ENCODE measurements at regions not wholly inside any gene's neighbourhood (a gene's known extent, or its start where the extent isn't known, plus 50 kb on each side); places are given as distances from the start of the nearest gene placed in this dataset.
"Not testable (repeated sequence)": the region's sequence is repeated elsewhere in the genome, so short reads cannot be mapped to it uniquely, and the experiment has no call there.

- Histone ChIP-seq H3K27me3 (replicated peaks; ENCODE audit: control insufficient read depth, insufficient read depth, low read length) (no peaks in the 10 kb centered on the region), H3K36me3 (ENCODE audit: control insufficient read depth, insufficient read depth, low read length) (no peaks in the 10 kb centered on the region), H3K4me3 (replicated peaks; ENCODE audit: low read depth, low read length) (no peak overlapping the region)
- TF ChIP-seq, protein P1, sequence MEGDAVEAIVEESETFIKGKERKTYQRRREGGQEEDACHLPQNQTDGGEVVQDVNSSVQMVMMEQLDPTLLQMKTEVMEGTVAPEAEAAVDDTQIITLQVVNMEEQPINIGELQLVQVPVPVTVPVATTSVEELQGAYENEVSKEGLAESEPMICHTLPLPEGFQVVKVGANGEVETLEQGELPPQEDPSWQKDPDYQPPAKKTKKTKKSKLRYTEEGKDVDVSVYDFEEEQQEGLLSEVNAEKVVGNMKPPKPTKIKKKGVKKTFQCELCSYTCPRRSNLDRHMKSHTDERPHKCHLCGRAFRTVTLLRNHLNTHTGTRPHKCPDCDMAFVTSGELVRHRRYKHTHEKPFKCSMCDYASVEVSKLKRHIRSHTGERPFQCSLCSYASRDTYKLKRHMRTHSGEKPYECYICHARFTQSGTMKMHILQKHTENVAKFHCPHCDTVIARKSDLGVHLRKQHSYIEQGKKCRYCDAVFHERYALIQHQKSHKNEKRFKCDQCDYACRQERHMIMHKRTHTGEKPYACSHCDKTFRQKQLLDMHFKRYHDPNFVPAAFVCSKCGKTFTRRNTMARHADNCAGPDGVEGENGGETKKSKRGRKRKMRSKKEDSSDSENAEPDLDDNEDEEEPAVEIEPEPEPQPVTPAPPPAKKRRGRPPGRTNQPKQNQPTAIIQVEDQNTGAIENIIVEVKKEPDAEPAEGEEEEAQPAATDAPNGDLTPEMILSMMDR (IDR thresholded peaks at IDR 0.05; ENCODE audit: insufficient read depth, low read length, poor library complexity, severe bottlenecking), result no peak
- no peak for DNase-seq (ENCODE audit: extremely low read depth, insufficient read length)
These were observed 1197.0 kb upstream of the AUTS2 start for GRCh38 chr7:68401313-68401712.

- DNase-seq (ENCODE audit: extremely low read depth, insufficient read length), result no peak
- TF ChIP-seq, protein P1 (IDR thresholded peaks at IDR 0.05; ENCODE audit: insufficient read depth, low read length, poor library complexity, severe bottlenecking), result no peak
- Histone ChIP-seq H3K4me3 (replicated peaks; ENCODE audit: low read depth, low read length) (no peak overlapping the region), H3K36me3 (ENCODE audit: control insufficient read depth, insufficient read depth, low read length) (no peaks in the 10 kb centered on the region), H3K27me3 (replicated peaks; ENCODE audit: control insufficient read depth, insufficient read depth, low read length) (no peaks in the 10 kb centered on the region)
These were observed 1191.8 kb upstream of the AUTS2 start for GRCh38 chr7:68406480-68406879.

GRCh38 chr7:68407460-68407859, 1190.8 kb upstream of the AUTS2 start:
- TF ChIP-seq, protein P1 (IDR thresholded peaks at IDR 0.05; ENCODE audit: insufficient read depth, low read length, poor library complexity, severe bottlenecking), result no peak
- Histone ChIP-seq H3K27me3 (replicated peaks; ENCODE audit: control insufficient read depth, insufficient read depth, low read length) (no peaks in the 10 kb centered on the region), H3K4me3 (replicated peaks; ENCODE audit: low read depth, low read length) (no peak overlapping the region), H3K36me3 (ENCODE audit: control insufficient read depth, insufficient read depth, low read length) (no peaks in the 10 kb centered on the region)
- no peak for DNase-seq (ENCODE audit: extremely low read depth, insufficient read length)

DNA sequence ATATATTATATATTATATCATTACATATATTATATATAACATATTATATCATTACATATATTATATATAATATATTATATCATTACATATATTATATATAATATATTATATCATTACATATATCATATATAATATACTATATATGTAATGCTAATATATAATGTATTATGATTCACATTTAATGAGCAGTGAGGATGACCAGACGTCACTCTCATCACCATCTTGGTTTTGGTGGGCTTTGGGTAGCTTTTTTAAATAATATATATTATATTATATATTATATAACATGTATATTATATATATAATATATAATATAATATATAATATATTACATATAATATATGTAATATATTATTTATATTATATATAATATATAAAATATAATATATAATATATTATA, 1189.4 kb upstream of the AUTS2 start:
- H3K4me3 ChIP-seq (replicated peaks; ENCODE audit: low read depth, low read length), result no peak overlapping the region
- no peaks in the 10 kb centered on the region for H3K36me3 ChIP-seq (ENCODE audit: control insufficient read depth, insufficient read depth, low read length)
- DNase-seq (ENCODE audit: extremely low read depth, insufficient read length), result no peak
- H3K27me3 ChIP-seq (replicated peaks; ENCODE audit: control insufficient read depth, insufficient read depth, low read length), result no peaks in the 10 kb centered on the region
- TF ChIP-seq, protein P1 (IDR thresholded peaks at IDR 0.05; ENCODE audit: insufficient read depth, low read length, poor library complexity, severe bottlenecking), result no peak

DNA sequence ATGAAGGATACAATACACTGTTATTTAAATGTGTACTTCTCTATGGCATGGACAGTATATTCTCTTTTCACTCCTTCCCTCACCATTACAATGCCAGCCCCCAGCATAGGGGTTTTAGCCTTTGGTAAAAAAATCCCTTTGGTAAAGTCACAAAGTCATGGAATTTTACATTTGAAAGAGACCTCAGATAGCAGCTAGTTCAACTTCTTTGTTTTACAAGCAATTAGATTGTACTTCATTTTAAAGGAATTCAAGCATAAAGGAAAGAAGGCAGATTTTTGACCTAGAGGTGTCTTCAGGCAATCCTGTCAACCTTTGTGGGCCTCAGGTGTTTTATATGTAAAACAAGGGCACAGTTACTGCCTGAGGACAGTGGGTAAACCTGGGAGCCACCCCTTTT, 1188.4 kb upstream of the AUTS2 start:
- TF ChIP-seq, protein P1 (IDR thresholded peaks at IDR 0.05; ENCODE audit: insufficient read depth, low read length, poor library complexity, severe bottlenecking), result no peak
- H3K27me3 ChIP-seq (replicated peaks; ENCODE audit: control insufficient read depth, insufficient read depth, low read length), result no peaks in the 10 kb centered on the region
- no peak for DNase-seq (ENCODE audit: extremely low read depth, insufficient read length)

GRCh38 chr7:68410693-68411092, 1187.6 kb upstream of the AUTS2 start:
- H3K4me3 ChIP-seq (replicated peaks; ENCODE audit: low read depth, low read length); DNase-seq (ENCODE audit: extremely low read depth, insufficient read length); H3K36me3 ChIP-seq (ENCODE audit: control insufficient read depth, insufficient read depth, low read length); H3K27me3 ChIP-seq (replicated peaks; ENCODE audit: control insufficient read depth, insufficient read depth, low read length): not testable (repeated sequence)

More for the DNA sequence above, 1188.4 kb upstream of the AUTS2 start:
- no peaks in the 10 kb centered on the region for H3K36me3 ChIP-seq (ENCODE audit: control insufficient read depth, insufficient read depth, low read length)
- no peak overlapping the region for H3K4me3 ChIP-seq (replicated peaks; ENCODE audit: low read depth, low read length)

All from GM06990 (cell line).